ENCODE measurements at regions not wholly inside any gene's neighbourhood (a gene's known extent, or its start where the extent isn't known, plus 50 kb on each side); places are given as distances from the start of the nearest gene placed in this dataset.

DNA sequence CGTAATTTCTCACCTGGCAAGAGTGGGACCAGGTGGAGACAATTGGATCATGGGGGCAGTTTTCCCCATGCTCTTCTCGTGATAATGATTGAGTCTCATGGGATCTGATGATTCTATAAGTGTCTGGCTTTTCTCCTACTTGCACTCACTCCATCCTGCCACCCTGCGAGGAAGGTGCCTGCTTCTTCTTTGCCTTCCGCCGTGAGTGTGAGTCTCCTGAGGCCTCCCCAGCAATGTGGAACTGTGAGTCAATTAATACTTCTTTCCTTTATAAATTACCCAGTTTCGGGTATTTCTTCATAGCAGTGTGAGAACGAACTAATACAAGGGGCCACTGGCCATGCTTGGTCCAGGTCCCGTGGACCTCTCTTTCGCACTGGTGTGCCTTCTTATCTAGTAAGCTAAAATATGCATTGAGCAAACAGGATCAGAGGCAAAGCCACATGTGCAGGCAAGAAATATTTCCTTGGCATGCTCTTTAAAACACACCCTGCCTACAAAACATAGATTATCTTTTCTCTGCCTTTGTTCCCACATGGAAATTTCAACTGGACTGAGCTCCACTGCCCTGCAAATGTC, 821.1 kb downstream of the TRIB2 start:
- DNase-seq (ENCODE audit: low spot score), result no peak

DNA sequence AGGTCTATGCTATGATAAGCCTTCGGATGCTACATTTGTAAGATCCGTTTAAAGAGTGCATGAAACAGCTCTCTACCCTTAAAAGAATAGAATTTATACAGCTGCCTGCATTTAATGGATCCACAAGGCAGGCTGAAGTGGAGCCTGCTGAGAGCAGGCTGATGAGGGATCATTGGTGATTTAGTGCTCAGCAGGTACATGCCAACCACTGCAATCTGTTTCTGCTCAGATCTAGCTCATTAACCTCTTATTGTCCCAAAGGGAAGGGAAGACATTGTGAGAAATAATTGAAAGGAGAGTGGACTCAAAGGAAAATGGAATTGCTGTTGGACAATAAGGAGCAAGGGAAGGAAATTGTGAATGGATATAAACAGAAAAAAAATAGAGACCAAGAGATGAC, 822.6 kb downstream of the TRIB2 start:
- DNase-seq (ENCODE audit: low spot score), result no peak

- no peak for DNase-seq (ENCODE audit: low spot score)
Measured at GRCh38 chr2:13542061-13542460, 825.3 kb downstream of the TRIB2 start.

GRCh38 chr2:13542642-13543041, 825.9 kb downstream of the TRIB2 start:
- no peak for DNase-seq (ENCODE audit: low spot score)

GRCh38 chr2:13543550-13543949, 826.8 kb downstream of the TRIB2 start:
- DNase-seq (ENCODE audit: low spot score), result peak; percentile 0

- peak; percentile 0 for DNase-seq (ENCODE audit: low spot score)
Measured at GRCh38 chr2:13545320-13545719, 828.6 kb downstream of the TRIB2 start.

DNA sequence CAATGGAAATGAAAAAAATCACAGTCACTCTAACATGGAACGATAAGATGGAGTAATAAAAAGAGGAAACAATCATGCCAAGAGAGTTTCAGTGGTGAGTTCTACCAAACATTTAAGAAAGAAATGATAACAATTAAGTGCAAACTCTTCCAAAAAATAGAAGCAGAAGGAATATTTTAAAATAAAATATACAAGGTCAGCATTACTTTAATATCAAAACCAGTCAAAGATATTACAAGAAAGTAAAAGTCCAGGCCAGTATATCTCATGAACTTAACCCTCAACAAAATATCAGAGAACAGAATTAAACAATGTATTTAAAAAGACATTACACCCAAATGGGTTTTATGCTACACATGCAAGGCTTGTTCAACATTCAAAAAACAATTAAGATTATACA, 829.4 kb downstream of the TRIB2 start:
- no peak for DNase-seq (ENCODE audit: low spot score)

DNA sequence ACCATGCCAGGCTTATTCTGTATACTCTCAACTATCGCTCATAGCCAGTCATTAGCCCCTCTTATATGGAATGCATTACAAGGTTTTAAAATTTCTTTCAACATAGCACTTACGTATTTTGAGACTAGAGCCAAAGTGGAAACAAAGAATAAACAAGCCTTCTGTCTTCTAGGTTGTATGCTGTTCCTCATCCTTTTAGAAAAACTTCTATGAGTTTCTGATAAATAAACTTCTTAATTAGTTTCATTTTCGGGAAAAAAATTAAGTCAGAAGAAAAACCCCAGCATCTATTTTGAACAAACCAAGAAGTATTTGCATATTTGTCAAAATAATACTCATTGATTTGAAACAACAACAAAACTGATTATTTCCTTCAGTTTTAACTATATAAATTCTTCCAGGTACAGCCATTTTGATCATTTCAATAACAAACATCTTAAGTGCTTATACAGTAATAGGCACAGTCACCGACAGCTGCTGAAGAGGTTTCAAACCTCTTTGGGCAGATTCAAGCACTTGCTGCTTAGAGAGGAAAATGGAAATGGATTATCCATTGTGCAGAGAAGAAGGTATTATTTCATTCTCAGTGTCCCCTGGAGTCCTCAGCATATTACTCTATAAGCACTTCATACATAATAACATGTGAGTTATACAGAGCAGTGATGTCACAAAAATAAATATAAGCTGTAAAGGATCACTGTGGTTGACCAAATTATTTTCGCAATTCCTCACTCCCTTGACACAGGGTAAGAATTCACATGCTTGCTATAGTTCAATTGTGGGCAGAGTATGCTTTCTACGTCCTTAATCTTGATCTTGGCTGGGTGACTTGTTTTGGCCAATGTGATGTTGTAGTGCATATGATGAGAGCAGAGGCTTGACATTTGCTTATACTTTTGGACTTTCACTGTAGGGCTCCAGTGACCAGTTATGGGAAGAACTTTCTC, 833.8 kb downstream of the TRIB2 start:
- DNase-seq (ENCODE audit: low spot score), result no peak

- DNase-seq (ENCODE audit: low spot score), result no peak
Measured at GRCh38 chr2:13558368-13558767, 841.6 kb downstream of the TRIB2 start.

- no peak for DNase-seq (ENCODE audit: low spot score)
Measured at GRCh38 chr2:13560322-13560721, 843.6 kb downstream of the TRIB2 start.

GRCh38 chr2:13572466-13572865, 855.7 kb downstream of the TRIB2 start:
- no peak for DNase-seq (ENCODE audit: low spot score)

GRCh38 chr2:13574831-13575230, 858.1 kb downstream of the TRIB2 start:
- no peak for DNase-seq (ENCODE audit: low spot score)

GRCh38 chr2:13576406-13577036, 859.8 kb downstream of the TRIB2 start:
- DNase-seq (ENCODE audit: low spot score), result no peak

DNA sequence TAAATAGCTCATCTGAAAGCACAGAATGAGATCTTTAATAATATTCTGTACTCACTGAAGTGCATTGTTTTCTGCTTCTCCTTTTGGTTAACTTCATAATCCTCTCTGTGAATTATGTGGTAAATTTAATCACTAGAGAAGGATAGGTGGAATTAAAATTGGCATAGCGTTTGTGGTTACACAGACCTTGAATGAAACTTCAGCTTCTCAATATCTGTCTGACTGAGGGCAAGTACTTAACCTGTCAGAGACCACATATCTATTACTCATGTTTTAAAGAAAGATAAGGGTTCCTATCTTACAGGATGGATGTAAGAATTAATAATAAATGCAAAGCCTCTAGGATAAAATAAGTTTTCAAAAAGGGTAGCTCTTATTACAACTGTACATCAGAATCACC, 861.8 kb downstream of the TRIB2 start:
- DNase-seq (ENCODE audit: low spot score), result no peak

DNA sequence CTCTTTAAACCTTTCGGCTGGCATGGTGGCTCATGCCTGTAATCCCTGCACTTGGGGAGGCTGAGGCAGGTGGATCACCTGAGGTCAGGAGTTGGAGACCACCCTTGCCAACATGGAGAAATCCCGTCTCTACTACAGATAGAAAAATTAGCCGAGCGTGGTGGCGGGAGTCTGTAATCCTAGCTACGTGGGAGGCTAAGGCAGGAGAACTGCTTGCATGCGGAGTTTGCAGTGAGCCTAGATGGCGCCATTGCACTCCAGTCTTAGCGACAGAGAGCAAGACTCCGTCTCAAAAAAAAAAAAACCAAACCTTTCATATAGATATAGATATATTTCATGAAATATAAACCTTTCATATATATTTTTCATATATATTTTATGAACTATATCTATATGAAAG, 864.7 kb downstream of the TRIB2 start:
- no peak for DNase-seq (ENCODE audit: low spot score)

GRCh38 chr2:13583609-13584008, 866.9 kb downstream of the TRIB2 start:
- DNase-seq (ENCODE audit: low spot score), result no peak

DNA sequence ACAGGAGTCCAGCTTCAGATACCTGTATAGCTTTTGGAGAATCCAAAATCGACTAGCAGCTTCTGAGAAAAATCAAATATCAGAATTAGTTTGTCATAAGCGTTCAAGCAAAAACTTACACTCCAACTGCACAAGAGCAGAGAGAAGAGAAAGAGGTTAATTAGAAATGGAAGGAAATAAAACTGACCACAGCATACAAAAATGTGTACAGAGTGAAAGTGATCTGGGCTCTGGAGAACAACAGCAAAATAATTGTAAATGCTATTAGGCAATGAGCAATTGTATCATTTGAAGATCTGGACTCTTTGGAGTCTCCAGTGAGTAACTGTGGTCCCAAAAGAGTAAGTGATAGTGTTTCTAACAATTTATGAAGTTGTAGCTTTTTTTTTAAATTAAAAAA, 867.3 kb downstream of the TRIB2 start:
- DNase-seq (ENCODE audit: low spot score), result no peak

- DNase-seq (ENCODE audit: low spot score), result no peak
Measured at GRCh38 chr2:13585732-13586131, 869.0 kb downstream of the TRIB2 start.

- no peak for DNase-seq (ENCODE audit: low spot score)
Measured at GRCh38 chr2:13596233-13596632, 879.5 kb downstream of the TRIB2 start.

DNA sequence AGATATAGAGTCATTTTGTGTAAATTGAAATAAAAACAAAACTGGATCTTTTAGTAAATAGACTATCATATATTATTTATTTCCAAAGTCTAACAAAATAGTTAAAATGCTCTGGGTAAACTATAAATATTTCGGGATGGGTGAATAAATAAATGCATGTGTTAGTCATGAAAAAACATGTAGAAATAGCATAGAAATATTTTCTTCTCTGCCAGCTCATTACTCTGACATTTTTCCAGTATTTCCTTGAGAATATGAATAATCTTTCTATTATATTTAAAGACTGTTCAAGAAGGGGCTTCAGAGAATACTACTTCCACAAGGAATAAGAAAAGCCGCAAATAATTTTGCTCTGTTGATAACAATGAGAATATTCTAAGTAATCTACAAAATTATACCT, 880.4 kb downstream of the TRIB2 start:
- no peak for DNase-seq (ENCODE audit: low spot score)

- no peak for DNase-seq (ENCODE audit: low spot score)
Measured at GRCh38 chr2:13601506-13601905, 884.8 kb downstream of the TRIB2 start.

DNA sequence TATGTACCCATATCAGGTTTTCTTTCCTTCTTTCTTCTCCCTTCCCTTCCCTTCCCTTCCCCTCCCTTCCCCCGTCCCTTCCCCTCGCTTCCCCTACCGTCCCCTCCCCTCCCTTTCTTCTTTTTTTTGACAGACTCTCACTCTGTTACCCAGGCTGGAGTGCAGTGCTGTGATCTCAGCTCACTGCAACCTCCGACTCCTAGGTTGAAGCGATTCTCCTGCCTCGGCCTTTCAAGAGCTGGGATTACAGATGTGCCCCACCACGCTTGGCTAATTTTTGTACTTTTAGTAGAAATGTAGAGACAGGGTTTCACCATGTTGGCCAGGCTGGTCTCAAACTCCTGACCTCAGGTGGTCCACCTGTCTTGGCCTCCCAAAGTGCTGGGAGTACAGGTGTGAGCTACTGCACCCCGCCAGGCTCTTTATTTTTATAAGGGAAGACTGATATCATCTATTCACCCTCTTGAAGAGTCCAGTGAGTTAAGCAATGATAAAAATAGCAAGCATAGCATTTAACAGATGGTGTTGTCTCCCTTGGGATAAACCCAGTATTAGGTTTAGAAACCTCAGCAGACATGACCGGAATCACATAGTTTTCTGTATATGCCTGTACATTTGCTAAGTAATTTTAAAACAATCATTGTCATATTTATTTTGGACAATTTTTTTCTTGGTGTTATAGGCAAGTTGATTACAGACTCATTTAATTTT, 888.4 kb downstream of the TRIB2 start:
- DNase-seq (ENCODE audit: low spot score), result no peak

DNA sequence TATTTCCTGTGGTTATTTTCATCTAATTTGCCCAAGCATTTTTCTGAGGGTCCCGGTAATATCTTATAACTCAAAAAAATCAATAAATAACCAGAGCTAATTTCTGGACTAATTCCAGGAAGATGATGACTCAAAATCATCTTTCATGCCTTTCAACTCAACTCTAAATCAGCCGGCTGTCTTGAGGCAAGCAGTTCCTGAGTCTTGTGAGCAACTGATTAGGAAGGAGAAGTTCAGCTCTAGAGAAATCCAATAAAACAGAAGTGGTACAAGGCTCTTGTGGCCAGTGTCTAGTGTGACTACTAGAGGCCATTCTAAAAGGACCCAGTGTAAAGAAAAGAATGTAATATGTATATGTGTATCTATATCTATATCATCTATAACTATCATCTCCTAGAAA, 890.4 kb downstream of the TRIB2 start:
- DNase-seq (ENCODE audit: low spot score), result no peak

Data from activated CD4-positive, alpha-beta T cell treated with anti-CD3 and anti-CD28 coated beads, Interleukin-2, Interleukin-4, amounts not matched to agents 100 ng/mL and 50 ng/mL, durations not matched to agents 16 hours and 8 hours (primary cell).